ENCODE measurements at regions not wholly inside any gene's neighbourhood (a gene's known extent, or its start where the extent isn't known, plus 50 kb on each side); places are given as distances from the start of the nearest gene placed in this dataset.

GRCh38 chr1:10870493-10871096 lies 74.1 kb upstream of the CASZ1 start:
- TF ChIP-seq MAX (IDR thresholded peaks at IDR 0.05) (no peak), RAD21 (IDR thresholded peaks at IDR 0.05; ENCODE audit: low read depth) (no peak), CREB1 (IDR thresholded peaks at IDR 0.05; ENCODE audit: low read depth) (no peak), TEAD4 (IDR thresholded peaks at IDR 0.05) (no peak), REST (IDR thresholded peaks at IDR 0.05; ENCODE audit: low read depth) (no peak), YY1 (IDR thresholded peaks at IDR 0.05; ENCODE audit: low read depth) (no peak), CEBPB (IDR thresholded peaks at IDR 0.05) (no peak)

Measured in Ishikawa (cell line).